Endodermal cell (in vitro differentiated cells): ENCODE measurements at regions not wholly inside any gene's neighbourhood (a gene's known extent, or its start where the extent isn't known, plus 50 kb on each side); places are given as distances from the start of the nearest gene placed in this dataset.

Experiments
- DNase-seq: peaks from one replicate; pipeline ENCODE4 v3.0.0-alpha.2; 2017
- H3K27ac ChIP-seq: 2 replicates; pipeline ENCODE4 v1.5.1; 2013; ENCODE audit warnings: mild to moderate bottlenecking, low read depth, low read length, moderate library complexity
- H3K27me3 ChIP-seq: 2 replicates; pipeline ENCODE4 v1.6.1; 2013; ENCODE audit warnings: mild to moderate bottlenecking, low read length, moderate library complexity; ENCODE audit not compliant: insufficient read depth, control insufficient read depth, poor library complexity, severe bottlenecking
- H3K36me3 ChIP-seq: 2 replicates; pipeline ENCODE4 v1.7.0; 2013; ENCODE audit warnings: mild to moderate bottlenecking, low read length, moderate library complexity; ENCODE audit not compliant: control insufficient read depth, insufficient read depth
- H3K4me1 ChIP-seq: one replicate; pipeline ENCODE4 v1.7.0; 2013; ENCODE audit warnings: low read length; ENCODE audit not compliant: control insufficient read depth, insufficient read depth
- H3K4me3 ChIP-seq: 2 replicates; pipeline ENCODE4 v1.5.1; 2013; ENCODE audit warnings: mild to moderate bottlenecking, low read length, moderate library complexity
- H3K9ac ChIP-seq: 2 replicates; pipeline ENCODE4 v1.6.1; 2013; ENCODE audit warnings: mild to moderate bottlenecking, low read length, moderate library complexity; ENCODE audit not compliant: poor library complexity, severe bottlenecking; ENCODE audit errors: extremely low read depth
- H3K9me3 ChIP-seq: 2 replicates; pipeline ENCODE4 v1.6.1; 2013; ENCODE audit warnings: mild to moderate bottlenecking, low read length, moderate library complexity; ENCODE audit not compliant: control insufficient read depth
- H3K27ac Mint-ChIP-seq: 2 replicates; pipeline ENCODE4 v1.8.0; 2020; ENCODE audit warnings: mixed read lengths
- H3K27me3 Mint-ChIP-seq: 2 replicates; pipeline ENCODE4 v1.8.0; 2021; ENCODE audit warnings: mild to moderate bottlenecking, mixed read lengths; ENCODE audit not compliant: insufficient read depth
- H3K36me3 Mint-ChIP-seq: 2 replicates; pipeline ENCODE4 v1.8.0; 2020; ENCODE audit warnings: low read depth, mixed read lengths
- H3K4me1 Mint-ChIP-seq: 2 replicates; pipeline ENCODE4 v1.8.0; 2020; ENCODE audit warnings: mixed read lengths
- H3K4me3 Mint-ChIP-seq: 2 replicates; pipeline ENCODE4 v1.8.0; 2020; ENCODE audit warnings: mild to moderate bottlenecking, moderate library complexity, mixed read lengths
- H3K9me3 Mint-ChIP-seq: 2 replicates; pipeline ENCODE4 v1.8.0; 2020; ENCODE audit warnings: mild to moderate bottlenecking, mixed read lengths
- WGBS, 2 experiments: methylation state at CpG; one replicate each; pipeline versions ENCODE4 v1.1.5 to v1.1.7; 2013; ENCODE audit warnings: missing lambda C conversion rate in 2 of 2, mixed read lengths in 1 of 2; ENCODE audit not compliant: insufficient coverage in 1 of 2, insufficient read length in 1 of 2; 5-methylcytosine and 5-hydroxymethylcytosine counted together
- TF ChIP-seq, protein P1 (sequence below): fragments of 200-600 bp; sonication (generic); conservative IDR thresholded peaks from 2 replicates; pipeline ENCODE4 v1.5.0; 2021; ENCODE audit warnings: antibody characterized with exemption, mild to moderate bottlenecking

DNA sequence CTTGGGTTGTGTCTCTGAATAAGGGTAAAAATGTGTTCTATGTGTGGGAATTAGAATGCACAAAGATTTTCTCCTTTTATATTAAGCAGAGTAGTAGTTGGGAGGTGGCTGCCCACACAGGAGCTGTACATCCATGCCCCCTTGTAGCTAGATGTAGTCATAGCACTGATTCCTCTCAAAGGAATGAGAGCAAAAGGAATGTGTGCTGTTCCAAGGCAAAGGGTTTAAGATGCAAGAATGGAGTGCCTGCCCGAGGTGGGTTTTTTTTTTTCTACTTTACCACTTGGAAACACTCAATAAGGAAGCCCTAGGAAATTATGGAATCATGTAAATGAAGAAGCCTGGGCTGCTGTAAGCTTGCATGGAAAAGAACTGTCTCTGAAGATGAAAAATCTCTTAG, 2183.2 kb upstream of the AGA start:
- 80% methylated on average over 1 of the region's 1 CpG; no CpG with 5 or more reads in 1 of the 2 experiments for WGBS, 2 experiments
- Mint-ChIP-seq H3K4me3 (no peak overlapping the region), H3K4me1 (no peaks in the 10 kb centered on the region), H3K27ac (no peak overlapping the region), H3K36me3 (no peaks in the 10 kb centered on the region), H3K9me3 (no peaks in the 10 kb centered on the region), H3K27me3 (no peaks in the 10 kb centered on the region)
- Histone ChIP-seq H3K9ac (no peak overlapping the region), H3K27me3 (no peaks in the 10 kb centered on the region), H3K36me3 (no peaks in the 10 kb centered on the region), H3K4me1 (no peaks in the 10 kb centered on the region), H3K9me3 (peaks cover 8% of the 10 kb centered on the region), H3K4me3 (no peak overlapping the region), H3K27ac (no peak overlapping the region)
- TF ChIP-seq, protein P1, sequence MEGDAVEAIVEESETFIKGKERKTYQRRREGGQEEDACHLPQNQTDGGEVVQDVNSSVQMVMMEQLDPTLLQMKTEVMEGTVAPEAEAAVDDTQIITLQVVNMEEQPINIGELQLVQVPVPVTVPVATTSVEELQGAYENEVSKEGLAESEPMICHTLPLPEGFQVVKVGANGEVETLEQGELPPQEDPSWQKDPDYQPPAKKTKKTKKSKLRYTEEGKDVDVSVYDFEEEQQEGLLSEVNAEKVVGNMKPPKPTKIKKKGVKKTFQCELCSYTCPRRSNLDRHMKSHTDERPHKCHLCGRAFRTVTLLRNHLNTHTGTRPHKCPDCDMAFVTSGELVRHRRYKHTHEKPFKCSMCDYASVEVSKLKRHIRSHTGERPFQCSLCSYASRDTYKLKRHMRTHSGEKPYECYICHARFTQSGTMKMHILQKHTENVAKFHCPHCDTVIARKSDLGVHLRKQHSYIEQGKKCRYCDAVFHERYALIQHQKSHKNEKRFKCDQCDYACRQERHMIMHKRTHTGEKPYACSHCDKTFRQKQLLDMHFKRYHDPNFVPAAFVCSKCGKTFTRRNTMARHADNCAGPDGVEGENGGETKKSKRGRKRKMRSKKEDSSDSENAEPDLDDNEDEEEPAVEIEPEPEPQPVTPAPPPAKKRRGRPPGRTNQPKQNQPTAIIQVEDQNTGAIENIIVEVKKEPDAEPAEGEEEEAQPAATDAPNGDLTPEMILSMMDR: no peak
- DNase-seq: no peak

- WGBS, 2 experiments: 49 to 63% methylated on average over 3 of the region's 3 CpGs
Measured at GRCh38 chr4:179626687-179627086, 2184.4 kb upstream of the AGA start.

DNA sequence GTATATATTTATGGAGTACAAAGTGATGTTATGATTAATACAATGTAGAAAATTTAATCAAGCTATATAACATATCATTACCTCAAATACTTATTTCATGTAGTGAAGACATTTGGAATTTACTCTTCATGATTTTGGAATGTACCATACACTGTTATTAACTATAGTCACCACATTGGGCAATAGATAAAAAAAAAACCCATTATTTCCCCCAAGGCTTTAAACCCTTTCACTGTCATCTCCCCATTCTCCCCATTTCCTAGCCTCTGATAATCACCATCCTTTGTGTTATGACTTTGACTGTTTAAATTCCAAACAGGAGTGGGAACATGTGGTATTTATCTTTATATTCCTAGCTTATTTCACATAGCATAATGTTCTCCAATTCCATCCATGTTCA, 2189.1 kb upstream of the AGA start:
- Mint-ChIP-seq H3K27me3 (no peaks in the 10 kb centered on the region), H3K4me3 (no peak overlapping the region), H3K9me3 (peaks cover 8% of the 10 kb centered on the region), H3K4me1 (no peaks in the 10 kb centered on the region), H3K27ac (no peak overlapping the region), H3K36me3 (no peaks in the 10 kb centered on the region)
- DNase-seq: no peak
- Histone ChIP-seq H3K4me1 (no peaks in the 10 kb centered on the region), H3K9ac (no peak overlapping the region), H3K9me3 (peaks cover 14% of the 10 kb centered on the region), H3K27ac (no peak overlapping the region), H3K4me3 (no peak overlapping the region), H3K36me3 (no peaks in the 10 kb centered on the region), H3K27me3 (no peaks in the 10 kb centered on the region)
- TF ChIP-seq, protein P1: no peak

More at GRCh38 chr4:179626687-179627086, 2184.4 kb upstream of the AGA start:
- peak; percentile 65 for DNase-seq
- no peaks in the 10 kb centered on the region for H3K36me3 ChIP-seq
- no peaks in the 10 kb centered on the region for H3K4me1 Mint-ChIP-seq
- peaks cover 8% of the 10 kb centered on the region for H3K9me3 ChIP-seq
- H3K36me3 Mint-ChIP-seq: no peaks in the 10 kb centered on the region
- TF ChIP-seq, protein P1: peak; percentile 71
- H3K4me3 Mint-ChIP-seq: no peak overlapping the region
- H3K27ac ChIP-seq: no peak overlapping the region
- no peak overlapping the region for H3K9ac ChIP-seq
- H3K27me3 ChIP-seq: no peaks in the 10 kb centered on the region
- H3K9me3 Mint-ChIP-seq: no peaks in the 10 kb centered on the region
- no peak overlapping the region for H3K4me3 ChIP-seq
- H3K4me1 ChIP-seq: no peaks in the 10 kb centered on the region
- no peaks in the 10 kb centered on the region for H3K27me3 Mint-ChIP-seq
- no peak overlapping the region for H3K27ac Mint-ChIP-seq
